ENCODE measurements at regions not wholly inside any gene's neighbourhood (a gene's known extent, or its start where the extent isn't known, plus 50 kb on each side); places are given as distances from the start of the nearest gene placed in this dataset.

- no peak for TF ChIP-seq CTCF (IDR thresholded peaks at IDR 0.05)
- no peak for TF ChIP-seq POLR2A (IDR thresholded peaks at IDR 0.05)
Observed at GRCh38 chr14:81819910-81820309, 286.3 kb upstream of the SEL1L start.
